Fibroblast of mammary gland (primary cell): ENCODE measurements at regions not wholly inside any gene's neighbourhood (a gene's known extent, or its start where the extent isn't known, plus 50 kb on each side); places are given as distances from the start of the nearest gene placed in this dataset.

ENCODE experiments used
- DNase-seq: peaks from one replicate; pipeline ENCODE4 v3.0.0-alpha.2; 2010; ENCODE audit warnings: low read depth
- H3K4me3 ChIP-seq: 2 replicates; pipeline ENCODE4 v1.5.1; 2011; ENCODE audit warnings: low read depth, mild to moderate bottlenecking, low read length, moderate library complexity; ENCODE audit not compliant: control insufficient read depth
- TF ChIP-seq, protein P1 (sequence below): conservative IDR thresholded peaks from 2 replicates; pipeline ENCODE4 v1.5.1; 2011; ENCODE audit warnings: low read depth, low read length, inconsistent platforms; ENCODE audit not compliant: control insufficient read depth, insufficient read depth

- no peak for DNase-seq
- H3K4me3 ChIP-seq: no peak overlapping the region
- TF ChIP-seq, protein P1, sequence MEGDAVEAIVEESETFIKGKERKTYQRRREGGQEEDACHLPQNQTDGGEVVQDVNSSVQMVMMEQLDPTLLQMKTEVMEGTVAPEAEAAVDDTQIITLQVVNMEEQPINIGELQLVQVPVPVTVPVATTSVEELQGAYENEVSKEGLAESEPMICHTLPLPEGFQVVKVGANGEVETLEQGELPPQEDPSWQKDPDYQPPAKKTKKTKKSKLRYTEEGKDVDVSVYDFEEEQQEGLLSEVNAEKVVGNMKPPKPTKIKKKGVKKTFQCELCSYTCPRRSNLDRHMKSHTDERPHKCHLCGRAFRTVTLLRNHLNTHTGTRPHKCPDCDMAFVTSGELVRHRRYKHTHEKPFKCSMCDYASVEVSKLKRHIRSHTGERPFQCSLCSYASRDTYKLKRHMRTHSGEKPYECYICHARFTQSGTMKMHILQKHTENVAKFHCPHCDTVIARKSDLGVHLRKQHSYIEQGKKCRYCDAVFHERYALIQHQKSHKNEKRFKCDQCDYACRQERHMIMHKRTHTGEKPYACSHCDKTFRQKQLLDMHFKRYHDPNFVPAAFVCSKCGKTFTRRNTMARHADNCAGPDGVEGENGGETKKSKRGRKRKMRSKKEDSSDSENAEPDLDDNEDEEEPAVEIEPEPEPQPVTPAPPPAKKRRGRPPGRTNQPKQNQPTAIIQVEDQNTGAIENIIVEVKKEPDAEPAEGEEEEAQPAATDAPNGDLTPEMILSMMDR: no peak
These were observed 51.1 kb upstream of the GRIK3 start for GRCh38 chr1:37085393-37085792.

GRCh38 chr1:37089750-37090149, 55.4 kb upstream of the GRIK3 start:
- TF ChIP-seq, protein P1: no peak
- no peak overlapping the region for H3K4me3 ChIP-seq
- no peak for DNase-seq

DNA sequence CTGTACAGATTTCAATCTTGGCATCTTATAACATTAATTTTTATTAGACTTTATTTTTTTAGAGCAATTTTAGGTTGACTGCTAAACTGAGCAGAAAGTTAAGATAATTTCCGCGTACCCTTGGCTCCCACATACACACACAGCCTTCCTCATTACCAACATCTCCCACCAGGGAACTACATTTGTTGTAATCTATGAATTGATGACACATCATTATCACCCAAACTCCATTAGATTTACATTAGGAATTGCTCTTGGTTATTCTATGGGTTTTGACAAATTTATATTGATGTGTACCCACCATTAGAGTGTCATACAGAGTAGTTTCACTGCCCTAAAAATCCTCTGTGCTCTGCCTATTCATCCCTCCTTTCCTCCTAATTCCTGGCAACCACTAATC, 56.4 kb upstream of the GRIK3 start:
- DNase-seq: no peak
- TF ChIP-seq, protein P1: no peak
- H3K4me3 ChIP-seq: no peak overlapping the region

- H3K4me3 ChIP-seq: no peak overlapping the region
- TF ChIP-seq, protein P1: no peak
- DNase-seq: no peak
These were observed 58.6 kb upstream of the GRIK3 start for GRCh38 chr1:37092937-37093336.

- TF ChIP-seq, protein P1: no peak
- no peak for DNase-seq
These were observed 60.0 kb upstream of the GRIK3 start for GRCh38 chr1:37094302-37094701.

GRCh38 chr1:37096523-37096922, 62.2 kb upstream of the GRIK3 start:
- no peak overlapping the region for H3K4me3 ChIP-seq
- DNase-seq: no peak
- TF ChIP-seq, protein P1: no peak

More at GRCh38 chr1:37094302-37094701, 60.0 kb upstream of the GRIK3 start:
- no peak overlapping the region for H3K4me3 ChIP-seq

DNA sequence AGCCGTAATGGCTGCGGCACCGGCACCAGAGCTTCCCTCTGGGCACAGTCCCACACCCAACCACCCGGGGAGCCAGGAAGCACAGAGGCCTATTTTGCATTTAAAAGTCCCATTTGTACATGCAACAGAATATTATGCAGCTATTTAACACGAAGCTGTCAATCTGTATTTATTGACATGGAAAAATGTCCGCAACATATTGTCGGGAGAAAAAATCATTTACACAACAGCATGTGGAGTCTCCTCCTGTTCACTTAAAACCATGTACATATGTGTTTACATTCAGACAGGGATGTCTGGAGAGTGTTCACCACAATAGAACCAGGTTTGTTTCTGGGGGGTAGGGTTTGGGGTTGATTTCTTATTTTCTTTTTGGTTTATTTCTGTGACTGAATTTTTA, 63.4 kb upstream of the GRIK3 start:
- TF ChIP-seq, protein P1: no peak
- H3K4me3 ChIP-seq: no peak overlapping the region
- no peak for DNase-seq
